DND-41 (cell line): ENCODE measurements at regions not wholly inside any gene's neighbourhood (a gene's known extent, or its start where the extent isn't known, plus 50 kb on each side); places are given as distances from the start of the nearest gene placed in this dataset.

Experiments used
- EZH2 ChIP-seq: IDR thresholded peaks from 3 replicates; pipeline ENCODE4 v1.6.1; 2012; ENCODE audit warnings: borderline replicate concordance, low read depth, mild to moderate bottlenecking, moderate library complexity, low read length, inconsistent platforms; ENCODE audit not compliant: severe bottlenecking
- TF ChIP-seq, protein P1 (sequence below): IDR thresholded peaks from 2 replicates; pipeline ENCODE4 v1.5.1; 2012; ENCODE audit warnings: borderline replicate concordance, low read length, moderate library complexity, mild to moderate bottlenecking; ENCODE audit not compliant: poor library complexity, severe bottlenecking; ENCODE audit errors: extremely low read depth

DNA sequence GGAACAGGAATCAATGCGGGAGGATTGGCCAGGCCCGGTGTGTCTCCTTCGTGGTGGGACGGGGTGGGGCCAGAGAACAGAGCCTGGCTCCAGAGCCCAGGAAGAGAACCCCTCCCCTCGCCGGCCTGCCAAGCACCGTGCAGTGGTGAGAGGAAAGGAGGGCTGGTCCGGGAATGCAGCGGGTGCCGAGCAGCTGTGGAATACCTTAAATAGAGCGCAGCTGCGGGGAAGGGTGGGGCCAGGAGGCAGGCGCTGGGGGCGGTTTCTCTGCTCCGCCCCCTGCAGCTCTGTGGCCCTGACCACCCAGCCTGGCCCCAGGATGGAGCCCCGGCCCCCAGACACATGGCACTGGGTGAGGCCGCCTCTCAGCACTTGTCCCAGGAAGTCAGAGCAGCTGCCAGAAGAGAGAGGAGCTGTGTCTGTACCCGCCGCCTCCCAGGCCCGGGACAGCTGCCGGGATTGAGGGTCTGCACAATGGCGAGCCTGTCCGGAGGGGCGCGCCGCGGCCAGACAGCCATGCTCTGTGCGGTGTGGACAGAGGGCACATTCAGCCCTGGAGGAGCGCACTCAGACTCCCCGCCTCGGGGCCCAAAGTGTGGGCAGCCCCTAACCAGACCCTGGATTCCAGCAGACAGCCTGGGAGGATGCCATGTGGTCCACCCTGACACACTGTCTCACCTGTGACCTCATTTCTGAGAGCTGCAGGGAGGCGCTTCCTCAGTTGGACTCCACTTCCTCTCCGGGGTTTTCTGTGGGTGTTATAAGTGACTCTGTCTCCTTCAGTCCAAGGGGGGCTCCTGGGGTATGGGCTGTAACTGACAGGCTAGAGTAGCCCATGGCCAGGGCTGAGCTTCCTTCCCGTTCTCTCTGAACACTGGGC, 268.8 kb downstream of the SEC14L1 start:
- TF ChIP-seq, protein P1, sequence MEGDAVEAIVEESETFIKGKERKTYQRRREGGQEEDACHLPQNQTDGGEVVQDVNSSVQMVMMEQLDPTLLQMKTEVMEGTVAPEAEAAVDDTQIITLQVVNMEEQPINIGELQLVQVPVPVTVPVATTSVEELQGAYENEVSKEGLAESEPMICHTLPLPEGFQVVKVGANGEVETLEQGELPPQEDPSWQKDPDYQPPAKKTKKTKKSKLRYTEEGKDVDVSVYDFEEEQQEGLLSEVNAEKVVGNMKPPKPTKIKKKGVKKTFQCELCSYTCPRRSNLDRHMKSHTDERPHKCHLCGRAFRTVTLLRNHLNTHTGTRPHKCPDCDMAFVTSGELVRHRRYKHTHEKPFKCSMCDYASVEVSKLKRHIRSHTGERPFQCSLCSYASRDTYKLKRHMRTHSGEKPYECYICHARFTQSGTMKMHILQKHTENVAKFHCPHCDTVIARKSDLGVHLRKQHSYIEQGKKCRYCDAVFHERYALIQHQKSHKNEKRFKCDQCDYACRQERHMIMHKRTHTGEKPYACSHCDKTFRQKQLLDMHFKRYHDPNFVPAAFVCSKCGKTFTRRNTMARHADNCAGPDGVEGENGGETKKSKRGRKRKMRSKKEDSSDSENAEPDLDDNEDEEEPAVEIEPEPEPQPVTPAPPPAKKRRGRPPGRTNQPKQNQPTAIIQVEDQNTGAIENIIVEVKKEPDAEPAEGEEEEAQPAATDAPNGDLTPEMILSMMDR: no peak
- no peak for TF ChIP-seq EZH2
